HG03521 (cell line): ENCODE measurements at regions not wholly inside any gene's neighbourhood (a gene's known extent, or its start where the extent isn't known, plus 50 kb on each side); places are given as distances from the start of the nearest gene placed in this dataset.
"Not testable (repeated sequence)": the region's sequence is repeated elsewhere in the genome, so short reads cannot be mapped to it uniquely, and the experiment has no call there.

Experiments used
- ATAC-seq: cut with Tn5 transposase; IDR thresholded peaks from one replicate; pipeline ENCODE4 v1.9.1; 2021; ENCODE audit warnings: mild to moderate bottlenecking, moderate library complexity; ENCODE audit not compliant: unreplicated experiment

DNA sequence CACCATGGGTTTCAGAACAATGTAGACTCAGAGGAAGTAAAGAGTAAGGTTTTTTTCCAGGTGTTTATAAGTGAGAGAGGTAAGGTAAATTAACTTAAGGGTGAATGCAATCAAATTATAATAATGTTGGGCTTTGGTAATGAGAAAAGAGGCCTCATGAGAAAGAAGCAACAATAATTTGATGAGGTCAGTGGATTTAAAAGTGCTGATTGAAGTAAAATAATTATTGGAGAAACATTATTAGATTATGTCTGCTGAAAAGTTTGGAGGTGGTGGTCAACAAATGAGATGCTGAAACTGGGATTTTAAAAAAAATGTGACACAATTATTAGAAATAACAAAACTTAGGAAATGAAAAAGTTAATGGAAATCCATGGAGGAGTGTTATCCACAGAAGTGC lies 187.4 kb upstream of the BRINP3 start:
- ATAC-seq, result no peak

DNA sequence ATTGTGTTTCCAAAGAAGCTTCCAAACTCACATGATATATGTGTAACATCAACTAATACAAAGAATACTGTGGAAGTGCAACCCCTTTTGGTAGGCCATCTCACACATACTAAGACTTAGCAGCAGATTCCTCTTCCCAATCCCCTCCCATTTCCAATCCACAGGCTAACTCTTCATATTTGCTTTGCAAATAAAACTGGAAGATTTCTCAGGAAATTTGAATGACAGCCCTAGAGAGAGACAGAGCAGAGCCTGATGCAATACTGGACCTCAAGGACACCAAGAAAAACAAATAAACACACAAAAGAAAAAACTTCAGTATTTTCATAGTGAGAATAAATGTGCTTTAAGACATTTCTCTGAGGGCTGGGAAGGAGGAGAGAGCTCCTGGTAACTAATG lies 190.2 kb upstream of the BRINP3 start:
- ATAC-seq, result no peak

DNA sequence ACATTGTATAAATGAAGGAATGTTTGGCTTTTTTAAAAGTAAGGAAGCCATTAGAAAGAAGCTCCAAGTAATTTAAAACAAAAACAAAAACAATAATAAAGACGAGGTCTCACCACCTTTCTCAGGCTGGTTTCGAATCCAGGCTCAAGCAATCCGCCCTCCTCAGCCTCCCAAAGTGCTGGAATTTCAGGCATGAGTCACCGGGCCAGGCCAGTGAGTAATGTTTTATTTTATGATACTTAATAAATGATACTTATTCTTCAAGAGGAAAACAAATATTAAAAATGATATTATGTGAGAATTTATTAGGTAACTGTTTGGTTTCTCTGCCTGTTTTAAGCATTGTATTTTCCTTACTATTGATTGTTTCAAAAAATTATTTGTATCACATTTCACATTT lies 201.4 kb upstream of the BRINP3 start:
- ATAC-seq, result no peak

DNA sequence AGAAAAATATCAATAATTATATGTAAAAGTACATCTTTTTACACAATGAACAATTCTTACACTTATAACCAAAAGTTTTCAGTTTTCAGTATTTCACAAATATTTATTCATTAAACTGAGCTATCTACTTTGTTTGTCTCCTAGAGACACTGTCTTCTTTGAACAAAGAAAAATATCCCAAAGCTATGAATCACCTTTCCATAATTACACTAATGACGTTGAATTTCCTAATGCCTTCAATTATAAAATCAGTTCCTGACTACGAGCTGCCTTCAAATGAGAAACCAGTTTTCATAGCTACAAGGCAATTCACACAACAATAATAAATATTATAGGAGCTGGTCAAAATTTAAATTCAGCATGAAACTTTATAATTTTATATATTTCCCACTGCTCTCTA lies 201.8 kb upstream of the BRINP3 start:
- no peak for ATAC-seq

DNA sequence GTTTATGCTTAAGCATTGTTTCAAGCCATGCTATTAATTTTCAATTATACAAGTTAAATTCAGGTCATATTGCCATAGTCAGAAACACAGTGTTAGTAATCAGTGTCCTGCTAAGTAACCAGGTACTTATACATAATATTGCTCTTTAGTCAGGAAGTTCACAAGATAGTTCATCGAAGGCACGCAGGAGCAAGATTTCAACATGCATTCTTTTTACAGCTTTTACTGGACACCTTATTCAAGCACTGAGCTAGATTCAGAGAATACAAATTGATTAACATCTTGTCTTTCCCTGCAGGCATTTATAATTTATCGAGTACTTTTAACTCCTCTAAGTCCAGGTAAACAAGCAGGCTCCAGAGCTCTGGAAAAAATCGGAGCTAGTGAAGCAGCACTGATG lies 202.3 kb upstream of the BRINP3 start:
- no peak for ATAC-seq

DNA sequence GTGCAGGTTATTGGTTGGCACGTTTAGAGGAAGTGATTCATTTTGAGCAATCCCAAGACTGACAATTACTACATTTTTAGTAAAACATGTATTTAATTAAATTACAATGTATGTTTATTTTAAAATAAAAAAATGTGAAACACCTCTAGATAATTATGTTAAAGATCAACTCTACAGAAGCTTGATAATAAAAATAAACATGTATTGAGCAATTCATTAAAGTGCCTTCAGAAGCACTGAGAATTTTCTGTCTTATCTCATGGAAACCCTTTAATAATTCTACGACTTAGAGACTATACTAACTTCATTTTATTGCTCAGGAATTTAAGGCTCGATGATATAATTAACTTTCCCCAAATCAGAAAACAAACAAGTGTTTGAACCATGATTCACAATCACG lies 208.0 kb upstream of the BRINP3 start:
- ATAC-seq, result no peak

DNA sequence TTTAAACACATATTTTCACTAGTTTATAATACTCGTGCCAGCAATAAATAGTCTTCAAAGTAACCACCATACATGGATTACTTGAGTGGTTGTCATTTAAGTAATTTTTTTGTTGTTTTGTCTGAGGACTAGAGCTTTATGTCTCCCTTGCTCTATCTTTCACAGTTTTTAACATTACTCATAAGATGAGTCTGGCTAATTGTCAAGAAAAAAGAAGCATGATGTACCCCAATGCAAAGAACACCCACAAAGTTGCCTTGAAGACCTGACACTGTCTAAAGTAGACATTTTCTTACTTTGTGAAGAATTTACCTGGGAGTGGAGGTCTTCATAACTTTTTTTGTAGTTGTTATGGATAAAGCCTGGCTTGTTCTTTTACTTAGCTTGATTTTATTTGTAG lies 210.4 kb upstream of the BRINP3 start:
- no peak for ATAC-seq

DNA sequence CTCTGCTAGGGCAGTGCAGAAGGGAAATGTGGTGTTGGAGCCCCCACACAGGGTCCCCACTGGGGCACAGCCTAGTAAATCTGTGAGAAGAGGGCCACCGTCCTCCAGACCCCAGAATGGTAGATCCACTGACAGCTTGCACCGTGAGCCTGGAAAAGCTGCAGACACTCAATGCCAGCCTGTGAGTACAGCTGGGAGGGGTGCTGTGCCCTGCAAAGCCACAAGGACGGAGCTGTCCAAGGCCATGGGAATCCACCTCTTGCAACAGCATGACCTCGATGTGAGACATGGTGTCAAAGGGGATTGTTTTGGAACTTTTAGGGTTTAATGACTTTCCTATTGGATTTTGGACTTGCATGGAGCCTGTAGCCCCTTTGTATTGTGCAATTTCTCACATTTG lies 220.8 kb upstream of the BRINP3 start:
- not testable (repeated sequence) for ATAC-seq

DNA sequence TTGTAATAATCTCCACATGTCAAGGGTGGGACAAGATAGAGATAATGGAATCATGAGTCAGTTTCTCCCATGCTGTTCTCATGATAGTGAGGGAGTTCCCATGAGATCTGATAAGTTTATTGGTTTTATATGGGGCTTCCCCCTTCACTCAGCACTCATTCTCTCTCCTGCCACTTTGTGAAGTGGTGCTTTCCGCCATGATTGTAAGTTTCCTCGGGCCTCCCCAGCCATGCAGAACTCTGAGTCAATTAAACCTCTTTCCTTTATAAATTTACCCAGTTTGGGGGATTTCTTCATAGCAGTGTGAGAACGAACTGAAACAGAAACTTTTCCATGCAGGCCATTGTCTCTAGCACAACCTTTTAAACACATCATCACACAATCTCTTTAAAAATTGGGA lies 221.5 kb upstream of the BRINP3 start:
- no peak for ATAC-seq

DNA sequence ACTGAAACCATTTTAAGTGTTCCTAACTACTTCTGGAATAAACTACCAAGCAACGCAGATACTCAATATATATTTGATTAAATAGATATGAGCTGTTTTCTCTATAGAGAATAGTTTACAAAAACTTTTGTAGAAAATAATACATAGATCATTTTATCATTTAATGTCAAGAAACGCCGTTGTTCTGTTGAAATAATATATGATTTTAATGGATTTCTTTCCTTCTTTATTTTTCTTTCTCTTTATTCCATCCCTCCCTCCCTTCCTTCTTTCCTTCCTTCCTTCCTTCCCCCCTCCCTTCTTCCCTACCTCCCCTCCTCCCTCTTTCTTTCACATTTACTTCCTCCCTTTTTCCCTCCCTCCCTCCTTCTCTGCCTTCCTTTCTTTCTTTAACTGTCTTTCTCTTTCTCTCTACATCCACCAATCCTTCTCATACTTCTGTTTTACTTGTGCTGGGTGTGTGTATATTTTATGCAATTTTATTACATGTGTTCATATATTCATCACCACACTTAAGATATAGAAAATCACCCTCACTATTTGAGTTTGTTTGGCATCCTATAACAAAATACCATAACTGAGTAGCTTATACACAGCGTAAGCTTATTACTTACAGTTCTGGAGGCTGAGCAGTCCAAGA lies 230.9 kb upstream of the BRINP3 start:
- ATAC-seq, result no peak

DNA sequence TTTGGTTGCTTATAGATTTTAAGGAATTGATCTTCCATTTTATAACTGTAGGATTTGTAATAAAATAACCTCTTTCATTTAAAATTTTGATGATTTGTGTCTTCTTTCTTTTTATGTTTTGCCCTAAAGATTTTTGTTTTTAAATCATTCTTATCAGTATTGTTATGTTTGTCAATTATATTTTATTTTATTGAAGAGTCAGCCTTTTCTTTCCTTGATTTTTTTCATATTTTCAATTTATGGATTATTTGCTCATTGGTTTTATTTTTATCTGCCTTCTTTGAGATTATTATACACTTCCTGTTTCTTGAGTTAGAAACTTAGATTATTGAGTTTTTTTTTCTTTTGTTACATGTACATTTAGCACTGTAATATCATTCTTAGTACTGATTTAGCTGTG lies 233.4 kb upstream of the BRINP3 start:
- no peak for ATAC-seq

DNA sequence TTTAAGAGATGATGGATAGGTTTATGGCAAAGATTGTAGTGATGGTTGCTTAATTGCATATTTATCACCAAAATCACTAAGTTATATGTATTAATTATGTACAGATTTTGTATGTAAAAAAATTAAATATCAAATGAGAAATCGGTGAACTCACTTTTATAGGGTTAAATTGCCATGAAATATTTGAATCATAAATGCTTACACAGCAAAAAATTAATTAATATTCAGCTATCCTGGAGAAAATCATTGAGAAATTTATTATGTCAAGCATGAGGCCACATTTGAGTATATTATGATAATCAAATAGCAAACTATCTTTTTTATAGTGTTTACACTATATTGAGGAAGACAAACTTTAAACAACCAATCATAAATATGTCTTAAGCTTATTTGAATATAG lies 239.4 kb upstream of the BRINP3 start:
- ATAC-seq, result no peak

DNA sequence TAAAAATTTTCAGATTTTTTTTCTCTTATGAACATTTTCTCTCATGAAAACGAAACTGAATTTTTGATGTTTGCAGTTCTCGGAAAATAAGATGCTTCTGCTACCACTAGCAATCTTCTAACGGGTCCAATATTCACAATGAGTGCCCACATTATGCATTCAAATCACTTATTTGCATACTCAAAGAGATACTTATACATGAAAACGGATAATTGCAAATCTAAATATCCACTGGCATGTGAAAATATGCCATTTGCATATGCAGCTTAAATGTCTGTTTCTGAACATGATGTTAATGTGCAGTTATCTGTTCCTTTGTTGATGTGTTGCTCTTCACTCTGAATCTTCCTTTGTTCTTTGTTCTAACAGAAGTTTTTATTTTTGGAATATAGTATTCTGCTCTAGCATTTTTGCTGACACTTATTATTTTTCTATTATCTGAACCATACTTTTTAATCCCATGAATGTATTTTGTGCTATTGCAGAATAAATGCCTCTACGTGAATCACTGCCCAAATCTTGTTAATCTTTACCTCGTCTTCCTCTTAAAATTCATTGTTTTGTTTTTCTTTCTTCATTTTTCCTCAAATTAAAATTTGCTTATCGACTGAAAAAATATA lies 259.4 kb upstream of the BRINP3 start:
- ATAC-seq, result no peak

DNA sequence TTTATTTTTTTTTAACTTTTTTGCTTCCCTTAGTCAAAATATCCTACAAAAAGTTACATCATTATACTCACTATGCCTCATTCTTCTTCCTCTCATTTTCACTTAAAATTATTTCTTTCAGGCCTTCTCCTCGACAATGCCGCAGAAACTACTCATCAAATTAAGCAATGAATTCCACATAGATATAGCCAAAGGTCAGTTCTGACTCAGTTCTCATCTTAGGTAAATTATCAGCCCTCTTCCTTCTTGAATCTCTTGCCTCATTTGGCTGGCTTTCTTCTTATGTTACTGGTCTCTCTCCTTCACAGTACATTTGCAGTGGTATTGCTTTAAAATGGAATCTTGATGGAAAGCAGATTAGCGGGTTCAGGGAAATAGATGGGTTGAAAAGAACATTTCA lies 260.7 kb upstream of the BRINP3 start:
- ATAC-seq, result no peak

DNA sequence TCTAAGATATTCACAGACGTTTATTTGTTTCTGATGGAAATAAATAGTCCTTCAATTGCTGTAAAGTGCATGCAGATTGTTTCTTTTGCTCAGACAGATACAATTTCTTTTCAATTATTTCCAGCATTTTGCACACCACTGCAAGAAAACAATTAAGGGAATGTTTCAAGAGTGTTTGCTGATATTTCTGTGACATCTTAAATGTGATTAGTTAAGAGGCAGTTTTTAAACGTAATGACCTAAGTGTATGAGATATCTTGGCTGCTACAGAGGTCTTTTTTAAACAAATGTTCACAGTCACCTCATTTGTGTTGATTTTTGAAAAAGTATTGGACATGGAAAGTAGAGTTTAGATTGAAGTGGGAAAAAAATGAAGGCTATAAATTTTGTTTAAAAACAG lies 262.3 kb upstream of the BRINP3 start:
- no peak for ATAC-seq

DNA sequence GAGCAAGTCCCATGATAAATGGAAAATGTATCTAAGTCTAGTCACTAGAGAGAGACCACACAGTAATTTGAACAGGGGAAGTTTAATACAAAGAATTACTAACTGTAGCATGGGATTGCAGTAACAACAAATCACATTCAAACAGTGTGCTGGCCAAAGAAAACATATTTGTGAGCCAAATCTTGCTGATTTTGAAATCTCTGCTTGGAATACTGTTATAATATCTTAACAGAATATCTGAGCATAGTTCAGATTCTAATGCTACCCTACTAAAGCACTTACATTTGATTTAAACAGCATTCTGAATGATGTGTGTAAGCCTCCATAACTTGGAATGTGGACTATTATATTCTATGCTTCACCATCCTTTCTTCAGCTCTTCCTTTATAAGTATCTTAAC lies 270.0 kb upstream of the BRINP3 start:
- ATAC-seq, result no peak

DNA sequence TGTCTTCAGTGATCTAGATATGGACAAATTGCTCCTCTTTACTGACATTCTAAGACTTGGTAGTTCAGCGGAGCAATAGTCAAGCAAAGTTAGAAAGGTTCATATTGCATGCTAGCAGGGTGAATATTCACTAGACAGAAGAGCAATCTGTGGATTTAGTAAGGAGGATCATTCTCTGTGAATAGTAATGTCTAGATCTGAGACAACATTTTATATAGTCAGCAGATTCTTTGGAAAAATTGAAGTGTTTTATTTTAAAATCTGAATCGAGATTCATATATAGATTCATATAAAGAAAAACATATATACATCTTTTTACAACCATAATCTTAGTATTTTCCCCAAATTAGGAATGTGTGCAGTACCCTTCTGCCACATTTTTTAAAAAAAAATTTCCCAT lies 274.5 kb upstream of the BRINP3 start:
- ATAC-seq, result no peak

DNA sequence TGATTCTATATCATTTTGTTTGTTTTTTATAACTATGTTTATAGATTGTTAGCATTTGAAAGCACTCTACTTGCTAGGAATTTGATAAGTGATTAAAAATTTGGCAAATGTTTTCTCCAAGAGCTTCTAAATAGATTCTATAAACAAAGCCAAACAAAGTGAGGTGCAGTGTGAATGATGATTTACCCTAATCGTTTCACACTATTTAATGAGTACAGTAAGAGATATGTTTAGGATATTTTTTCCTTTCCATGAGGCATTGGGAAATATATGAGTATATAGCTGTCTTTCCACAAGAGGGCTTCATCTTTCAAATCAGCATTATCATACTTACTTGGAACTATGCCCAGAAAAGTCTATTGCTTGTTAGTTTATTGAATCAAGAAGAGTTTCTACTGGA lies 277.0 kb upstream of the BRINP3 start:
- no peak for ATAC-seq

DNA sequence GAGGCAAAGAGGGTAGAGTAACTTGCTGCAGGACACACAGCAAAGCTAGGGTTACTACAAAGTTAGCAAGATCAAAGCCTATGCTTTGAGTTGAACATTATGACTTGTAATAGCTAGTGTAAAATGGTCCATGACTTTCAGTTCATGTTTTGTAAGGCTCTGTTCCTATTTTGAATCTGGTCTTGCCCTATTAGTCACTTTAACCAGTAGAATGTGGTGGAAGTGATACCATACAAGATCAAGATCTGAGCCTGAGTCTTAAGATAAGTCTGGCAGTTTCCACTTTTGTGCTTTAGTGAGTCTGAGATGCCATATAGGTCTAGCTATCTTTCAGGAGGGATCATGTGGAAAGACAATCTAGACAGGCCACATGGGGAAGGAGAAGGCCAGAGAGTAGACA lies 282.1 kb upstream of the BRINP3 start:
- ATAC-seq, result peak; percentile 93

DNA sequence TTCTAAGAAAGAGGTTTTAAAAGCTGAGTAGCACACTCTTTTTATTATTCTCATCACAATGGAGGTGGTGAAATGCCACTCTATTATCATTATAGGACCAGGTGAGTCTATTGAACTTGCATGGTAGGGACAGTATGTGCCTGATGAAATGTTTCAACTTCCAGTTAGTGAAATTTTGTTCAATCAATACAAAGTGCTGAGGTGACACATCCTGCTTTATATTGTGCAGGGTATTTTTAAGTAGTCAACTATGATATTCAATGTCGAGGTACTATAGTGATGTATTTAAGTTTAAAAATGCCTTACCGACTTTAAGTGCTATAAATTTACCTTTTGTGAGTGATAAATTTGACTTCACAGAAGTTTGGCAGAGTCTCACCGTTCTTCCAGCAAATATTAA lies 284.7 kb upstream of the BRINP3 start:
- no peak for ATAC-seq

DNA sequence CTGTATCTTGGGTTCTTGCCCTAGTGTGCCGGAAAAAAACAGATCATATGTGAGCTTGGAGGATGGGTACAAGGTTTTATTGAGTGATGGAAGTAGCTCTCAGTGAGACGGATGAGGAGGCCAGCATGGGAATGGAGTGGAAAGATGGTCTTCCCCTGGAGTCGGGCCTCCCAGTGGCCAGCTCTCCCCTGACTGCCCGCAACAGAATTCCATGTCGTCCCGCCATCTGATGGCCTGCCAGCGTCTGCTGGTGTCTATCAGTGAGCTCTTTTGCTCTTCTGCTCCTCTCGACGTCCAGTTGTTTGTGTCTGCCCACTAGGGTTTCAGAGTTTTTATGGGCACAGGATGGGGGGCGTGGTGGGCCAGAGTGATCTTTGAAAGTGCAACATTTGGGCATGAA lies 315.2 kb upstream of the BRINP3 start:
- no peak for ATAC-seq

DNA sequence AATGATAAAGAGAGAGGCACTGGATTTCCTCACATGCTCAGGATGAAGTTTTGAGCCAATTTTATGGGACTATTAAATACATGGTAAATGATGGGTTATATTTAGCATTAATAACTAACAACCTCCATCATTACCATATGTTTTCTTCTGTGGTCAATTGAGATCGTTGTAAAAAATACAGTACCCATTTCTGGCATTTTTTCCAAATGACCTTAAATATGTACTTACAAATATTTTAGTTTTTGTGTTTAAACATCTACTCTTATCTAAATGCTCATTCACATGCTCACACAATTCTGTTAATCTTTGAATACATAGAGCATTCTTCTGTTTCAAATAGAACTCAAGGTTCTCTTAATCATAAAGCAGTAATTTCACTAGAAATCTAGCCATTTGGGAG lies 330.0 kb upstream of the BRINP3 start:
- no peak for ATAC-seq

DNA sequence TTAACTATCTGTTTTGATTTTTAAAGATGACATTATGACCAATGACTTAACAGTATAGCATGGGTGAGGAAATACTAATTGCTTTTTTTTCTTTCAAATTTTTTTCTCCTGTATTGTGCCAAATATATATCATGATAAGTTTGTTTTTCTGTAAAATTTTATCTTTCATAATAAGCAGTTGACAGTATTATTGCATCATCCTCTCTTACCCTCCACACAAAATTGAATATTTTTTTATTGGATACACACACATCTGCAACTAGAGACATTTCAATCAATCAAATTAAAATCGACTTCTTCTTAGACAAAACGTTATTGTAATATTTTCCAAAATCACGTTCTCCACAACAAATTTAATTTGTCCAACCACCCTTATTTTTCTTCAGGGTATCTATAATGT lies 330.4 kb upstream of the BRINP3 start:
- no peak for ATAC-seq
